Lung (tissue), 11 donors: ENCODE measurements at regions not wholly inside any gene's neighbourhood (a gene's known extent, or its start where the extent isn't known, plus 50 kb on each side); places are given as distances from the start of the nearest gene placed in this dataset.

ENCODE experiments used
- ATAC-seq: fragments of 200-7000 bp; cut with Tn5 transposase; one replicate; pipeline ENCODE4 v1.9.1; 2020; ENCODE audit warnings: moderate number of reproducible peaks; ENCODE audit not compliant: insufficient read depth, low FRiP score
- DNase-seq, 3 donors: peaks; one replicate each; pipeline ENCODE4 v3.0.0-alpha.2; 2013 to 2017
- H3K27ac ChIP-seq, 2 donors: one replicate each; pipeline ENCODE4 v1.5.1; 2013; ENCODE audit warnings: mild to moderate bottlenecking in 2 of 2, moderate library complexity in 2 of 2, control low read depth in 1 of 2, inconsistent platforms in 1 of 2, low read depth in 1 of 2, low read length in 1 of 2
- H3K27me3 ChIP-seq, 3 donors: one replicate each; pipeline ENCODE4 v1.5.1; 2013; ENCODE audit warnings: low read length in 2 of 3; ENCODE audit not compliant: control insufficient read depth in 3 of 3, insufficient read depth in 3 of 3
- H3K36me3 ChIP-seq, 4 donors: one replicate each; pipeline ENCODE4 v1.5.1; 2013; ENCODE audit warnings: low read length in 4 of 4, mild to moderate bottlenecking in 1 of 4, moderate library complexity in 1 of 4; ENCODE audit not compliant: control insufficient read depth in 4 of 4, insufficient read depth in 4 of 4
- H3K4me1 ChIP-seq, 5 donors: one replicate each; pipeline ENCODE4 v1.5.1; 2013; ENCODE audit warnings: low read length in 5 of 5, mild to moderate bottlenecking in 2 of 5, moderate library complexity in 1 of 5; ENCODE audit not compliant: control insufficient read depth in 5 of 5, insufficient read depth in 5 of 5
- H3K4me3 ChIP-seq: one replicate; pipeline ENCODE4 v1.5.1; 2013; ENCODE audit warnings: mild to moderate bottlenecking, control low read depth, moderate library complexity
- H3K9ac ChIP-seq, 2 donors: one replicate each; pipeline ENCODE4 v1.5.1; 2013; ENCODE audit warnings: low read length in 2 of 2, control low read depth in 1 of 2; ENCODE audit not compliant: insufficient read depth in 1 of 2
- H3K9me3 ChIP-seq, 4 donors: one replicate each; pipeline ENCODE4 v1.5.1; 2013; ENCODE audit warnings: low read length in 3 of 4, mild to moderate bottlenecking in 1 of 4, moderate library complexity in 1 of 4; ENCODE audit not compliant: control insufficient read depth in 4 of 4, insufficient read depth in 3 of 4
- CTCF ChIP-seq: IDR thresholded peaks from 2 replicates; pipeline ENCODE4 v1.5.1; 2012; ENCODE audit warnings: mild to moderate bottlenecking; ENCODE audit errors: control extremely low read depth, extremely low read depth
- WGBS, 2 donors: extraction: QIAGEN DNeasy Blood & Tissue Kit; methylation state at CpG; one replicate each; pipeline ENCODE4 v1.1.7; 2013; 5-methylcytosine and 5-hydroxymethylcytosine counted together
- donor health status: control.
- donor health status: control.
- donor health status: Bipolar disorder and iron deficiency.
- donor health status: healthy.
- donor health status: DM: yes; HTN: yes; CAD: no.

GRCh38 chr15:95902606-95903005, 427.9 kb upstream of the NR2F2 start:
- Histone ChIP-seq H3K4me1 (peaks cover 0 to 20% (median 2%) of the 10 kb centered on the region in 5 donors), H3K27me3 (no peaks in the 10 kb centered on the region), H3K4me3 (no peak overlapping the region), H3K36me3 (no peaks in the 10 kb centered on the region), H3K9me3 (no peaks in the 10 kb centered on the region), H3K27ac (no peak overlapping the region), H3K9ac (no peak overlapping the region)
- 62 to 73% methylated on average over 3 of the region's 3 CpGs for WGBS, 2 donors
- TF ChIP-seq CTCF = no peak
- DNase-seq = no peak
- no peak for ATAC-seq

- Histone ChIP-seq H3K9me3 (no peaks in the 10 kb centered on the region), H3K9ac (no peak overlapping the region), H3K27ac (no peak overlapping the region), H3K4me3 (no peak overlapping the region), H3K4me1 (peaks cover 0 to 20% (median 2%) of the 10 kb centered on the region in 5 donors), H3K36me3 (no peaks in the 10 kb centered on the region), H3K27me3 (no peaks in the 10 kb centered on the region)
- WGBS, 2 donors = 78 to 82% methylated on average over 4 of the region's 4 CpGs
- ATAC-seq (no peak), DNase-seq (no peak)
- no peak for TF ChIP-seq CTCF
Observed at GRCh38 chr15:95903352-95903751, 427.1 kb upstream of the NR2F2 start.

GRCh38 chr15:95910643-95911212, 419.8 kb upstream of the NR2F2 start:
- DNase-seq (no peak), ATAC-seq (no peak)
- Histone ChIP-seq H3K9me3 (no peaks in the 10 kb centered on the region), H3K27ac (no peak overlapping the region), H3K4me1 (no peaks in the 10 kb centered on the region), H3K36me3 (no peaks in the 10 kb centered on the region), H3K27me3 (no peaks in the 10 kb centered on the region), H3K9ac (no peak overlapping the region), H3K4me3 (no peak overlapping the region)
- WGBS, 2 donors = 81 to 84% methylated on average over 11 of the region's 11 CpGs
- no peak for TF ChIP-seq CTCF
